ENCODE measurements at regions not wholly inside any gene's neighbourhood (a gene's known extent, or its start where the extent isn't known, plus 50 kb on each side); places are given as distances from the start of the nearest gene placed in this dataset.

- TF ChIP-seq CTCF (IDR thresholded peaks at IDR 0.05), result no peak
- TF ChIP-seq EP300 (IDR thresholded peaks at IDR 0.05), result no peak
- TF ChIP-seq POLR2A (IDR thresholded peaks at IDR 0.05), result no peak
Observed at GRCh38 chr1:157404063-157404501, 148.2 kb downstream of the FCRL5 start.
